LNCAP (cell line): ENCODE measurements at regions not wholly inside any gene's neighbourhood (a gene's known extent, or its start where the extent isn't known, plus 50 kb on each side); places are given as distances from the start of the nearest gene placed in this dataset.

Experiments used
- CTCF ChIP-seq: fragments of 450-650 bp; IDR thresholded peaks from 2 replicates; pipeline ENCODE4 v1.5.1; 2017; ENCODE audit warnings: mild to moderate bottlenecking

DNA sequence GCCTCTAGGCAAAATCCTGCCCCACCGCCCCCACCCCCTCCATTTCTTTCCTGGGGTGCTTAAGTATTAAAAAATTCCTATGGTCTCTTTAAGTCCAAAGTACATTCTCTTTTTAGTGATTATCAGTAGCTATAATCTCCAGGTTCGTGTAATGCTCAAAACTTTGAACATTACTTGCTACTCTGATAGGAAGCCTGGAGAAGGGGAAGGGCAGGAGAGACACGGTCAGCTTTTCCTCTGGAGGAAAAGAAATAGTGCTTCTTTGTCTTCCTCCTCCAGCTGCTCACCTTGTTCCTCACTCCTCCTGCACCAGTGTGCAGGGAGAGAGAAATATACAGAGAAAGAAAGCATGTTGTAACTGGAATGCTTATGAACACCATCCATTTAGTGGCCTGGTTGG, 80.4 kb downstream of the PPP1R2C start:
- no peak for TF ChIP-seq CTCF

DNA sequence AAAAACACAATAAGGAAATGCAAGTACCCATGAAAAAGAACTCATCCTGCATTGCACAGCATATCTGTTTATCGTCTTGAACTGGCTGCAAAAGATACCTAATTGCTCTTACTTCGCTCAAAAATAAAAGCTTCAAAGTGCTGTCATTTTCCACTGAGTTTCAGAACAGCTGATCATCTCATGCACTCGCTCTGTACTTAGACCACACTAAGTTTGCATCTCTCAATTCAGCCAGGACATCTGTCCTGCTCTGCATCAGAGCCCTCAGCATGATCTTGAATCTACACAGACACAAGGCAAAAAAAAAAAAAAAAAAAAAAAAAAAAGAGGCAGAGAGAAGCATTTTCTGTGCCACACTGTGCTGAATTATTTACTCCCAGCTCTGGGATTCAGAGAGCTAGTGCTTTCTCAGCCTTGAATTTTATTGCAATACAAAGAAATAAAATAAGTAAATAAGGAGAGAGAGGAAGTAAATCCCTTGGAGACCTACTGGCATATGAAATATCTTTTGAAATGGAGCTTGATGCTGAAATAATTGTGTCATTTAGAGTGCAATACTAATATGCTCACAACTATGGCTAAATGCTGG, 81.3 kb downstream of the PPP1R2C start:
- no peak for TF ChIP-seq CTCF

DNA sequence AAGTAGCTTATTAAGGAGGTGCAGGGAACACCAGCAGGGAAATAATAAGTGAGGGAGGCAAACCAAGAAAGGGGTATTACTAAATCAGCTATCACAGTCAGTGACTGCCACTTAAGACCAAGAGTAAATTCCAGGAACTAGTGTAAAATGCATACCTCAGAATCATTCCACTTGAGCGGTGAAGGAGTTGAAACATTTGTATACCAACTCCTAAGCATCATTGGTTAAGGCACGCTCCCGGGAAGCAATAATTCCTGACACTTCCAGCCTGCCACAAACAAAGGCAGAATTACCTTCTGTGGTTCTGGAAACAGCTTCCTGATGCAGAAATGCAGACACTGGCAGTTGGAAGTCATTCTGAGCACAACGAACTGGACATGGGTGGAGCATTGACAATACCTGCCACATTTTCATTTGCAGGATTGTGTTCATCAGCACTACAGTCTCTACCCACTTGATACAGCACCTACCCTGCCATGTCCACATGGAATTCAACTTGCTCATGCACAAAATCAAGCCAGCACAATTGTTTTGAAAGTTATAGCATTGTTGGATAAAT, 82.1 kb downstream of the PPP1R2C start:
- TF ChIP-seq CTCF: no peak

DNA sequence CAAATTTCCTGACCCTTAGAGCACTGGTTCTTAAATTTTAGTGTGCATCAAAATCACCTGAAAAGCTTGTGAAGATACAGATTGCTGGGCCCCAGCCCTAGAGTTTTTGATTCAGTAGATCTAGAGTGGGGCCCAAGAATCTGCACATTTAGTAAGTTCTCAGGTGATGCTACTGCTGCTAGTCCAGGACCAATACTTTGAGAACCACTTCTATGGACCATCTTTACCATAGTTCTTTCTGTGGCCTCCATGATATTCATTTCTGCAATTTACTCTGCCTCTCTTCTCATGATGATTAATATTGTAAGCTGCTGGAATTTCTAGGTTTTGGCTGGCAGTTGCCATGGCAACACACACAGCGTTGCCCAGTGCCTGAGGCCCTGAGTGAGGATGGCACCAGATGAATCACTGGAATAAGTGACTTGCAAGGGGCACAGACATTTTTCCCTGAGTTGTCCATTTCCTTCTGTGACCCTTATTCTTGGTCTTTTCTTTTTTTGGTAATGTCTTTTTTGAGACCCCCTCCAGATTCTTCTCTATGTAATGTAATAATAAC, 83.6 kb downstream of the PPP1R2C start:
- no peak for TF ChIP-seq CTCF

DNA sequence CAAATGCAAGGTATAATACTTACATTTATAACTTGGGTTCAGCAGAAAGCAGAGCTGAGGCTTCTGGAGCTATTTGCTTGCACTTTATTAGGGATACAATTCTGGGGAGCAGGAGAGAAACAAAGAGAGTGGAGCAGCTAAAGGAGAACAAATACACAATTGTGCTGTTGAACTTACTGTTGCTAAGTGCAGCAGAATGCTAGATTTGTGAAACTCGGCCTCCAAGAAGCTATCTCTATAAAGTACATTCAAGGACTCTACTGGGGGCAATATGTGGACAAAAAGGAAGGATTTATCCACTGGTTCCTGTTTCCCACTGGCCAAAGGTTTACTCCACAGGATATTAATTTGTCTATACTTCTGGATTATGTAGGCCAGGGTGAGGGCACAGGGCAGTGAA, 86.8 kb downstream of the PPP1R2C start:
- TF ChIP-seq CTCF: no peak

GRCh38 chrX:42686706-42687105, 91.3 kb downstream of the PPP1R2C start:
- no peak for TF ChIP-seq CTCF

DNA sequence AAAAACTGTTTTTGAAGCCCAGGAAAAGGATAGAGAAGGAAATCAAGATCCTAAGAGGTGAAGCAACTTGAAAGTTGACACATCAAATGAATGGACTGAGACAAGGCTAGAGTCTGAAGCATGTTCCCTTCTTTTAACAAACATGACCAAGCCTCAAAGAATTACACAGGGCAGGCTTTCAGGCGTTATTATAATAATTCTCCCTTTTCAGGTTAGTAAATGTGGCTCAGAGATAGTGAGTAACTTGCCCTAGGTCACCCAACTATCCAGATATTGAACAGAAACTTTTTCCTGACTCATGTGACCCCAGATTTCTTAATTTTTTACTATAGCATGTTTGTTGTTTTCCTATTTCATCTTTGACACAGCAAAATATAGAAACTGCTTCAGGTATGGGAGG, 91.7 kb downstream of the PPP1R2C start:
- no peak for TF ChIP-seq CTCF
